Parathyroid adenoma (tissue), 2 donors: ENCODE measurements at regions not wholly inside any gene's neighbourhood (a gene's known extent, or its start where the extent isn't known, plus 50 kb on each side); places are given as distances from the start of the nearest gene placed in this dataset.

ENCODE experiments used
- H2AFZ ChIP-seq: fragments of 300-600 bp; sonication (generic); one replicate; pipeline ENCODE4 v1.7.0; 2017; ENCODE audit warnings: antibody characterized with exemption, mild to moderate bottlenecking
- H3K27ac ChIP-seq: fragments of 300-600 bp; sonication (generic); one replicate; pipeline ENCODE4 v1.7.0; 2017
- H3K27me3 ChIP-seq: fragments of 300-600 bp; sonication (generic); one replicate; pipeline ENCODE4 v1.7.0; 2017; ENCODE audit warnings: low read length; ENCODE audit not compliant: control insufficient read depth, insufficient read depth
- H3K36me3 ChIP-seq: fragments of 300-600 bp; sonication (generic); one replicate; pipeline ENCODE4 v1.7.0; 2017; ENCODE audit warnings: low read length; ENCODE audit not compliant: control insufficient read depth, insufficient read depth
- H3K4me1 ChIP-seq: fragments of 300-600 bp; sonication (generic); one replicate; pipeline ENCODE4 v1.7.0; 2017; ENCODE audit warnings: control low read depth
- H3K4me2 ChIP-seq: fragments of 300-600 bp; sonication (generic); one replicate; pipeline ENCODE4 v1.7.0; 2017; ENCODE audit warnings: low read length
- H3K4me3 ChIP-seq: fragments of 300-600 bp; sonication (generic); one replicate; pipeline ENCODE4 v1.7.0; 2017; ENCODE audit warnings: low read depth, low read length
- H3K79me2 ChIP-seq: fragments of 300-600 bp; sonication (generic); one replicate; pipeline ENCODE4 v1.7.0; 2017; ENCODE audit warnings: control low read depth
- H3K9ac ChIP-seq: fragments of 300-600 bp; sonication (generic); one replicate; pipeline ENCODE4 v1.7.0; 2017; ENCODE audit warnings: mild to moderate bottlenecking
- H3K9me3 ChIP-seq: fragments of 300-600 bp; sonication (generic); one replicate; pipeline ENCODE4 v1.7.0; 2017; ENCODE audit warnings: low read length; ENCODE audit not compliant: control insufficient read depth
- CTCF ChIP-seq: fragments of 300-600 bp; sonication (generic); IDR thresholded peaks from one replicate; pipeline ENCODE4 v1.7.0; 2017; ENCODE audit warnings: antibody characterized with exemption, mild to moderate bottlenecking
- donor health status: primary hyperparathyroidism.

GRCh38 chr22:48855013-48855412 is 972.7 kb downstream of the BRD1 start:
- Histone ChIP-seq H3K36me3 (no peaks in the 10 kb centered on the region), H3K4me3 (no peak overlapping the region), H3K9me3 (no peaks in the 10 kb centered on the region), H2AFZ (no peak overlapping the region), H3K27ac (no peak overlapping the region), H3K27me3 (no peaks in the 10 kb centered on the region), H3K4me1 (no peaks in the 10 kb centered on the region), H3K4me2 (no peak overlapping the region), H3K79me2 (no peaks in the 10 kb centered on the region), H3K9ac (no peak overlapping the region)
- TF ChIP-seq CTCF: no peak

GRCh38 chr22:48853627-48854240 is 973.9 kb downstream of the BRD1 start:
- Histone ChIP-seq H3K27me3 (no peaks in the 10 kb centered on the region), H3K9ac (no peak overlapping the region), H3K4me1 (no peaks in the 10 kb centered on the region), H3K4me3 (no peak overlapping the region), H3K79me2 (no peaks in the 10 kb centered on the region), H3K27ac (no peak overlapping the region), H3K36me3 (no peaks in the 10 kb centered on the region), H3K9me3 (no peaks in the 10 kb centered on the region), H2AFZ (no peak overlapping the region), H3K4me2 (no peak overlapping the region)
- TF ChIP-seq CTCF: no peak

GRCh38 chr22:48851933-48852549 is 975.6 kb downstream of the BRD1 start:
- Histone ChIP-seq H3K4me3 (no peak overlapping the region), H3K4me2 (no peak overlapping the region), H3K9me3 (no peaks in the 10 kb centered on the region), H3K4me1 (no peaks in the 10 kb centered on the region), H3K9ac (no peak overlapping the region), H3K36me3 (no peaks in the 10 kb centered on the region), H2AFZ (no peak overlapping the region), H3K27me3 (no peaks in the 10 kb centered on the region), H3K79me2 (no peaks in the 10 kb centered on the region), H3K27ac (no peak overlapping the region)
- no peak for TF ChIP-seq CTCF

GRCh38 chr22:48850658-48851287 is 976.9 kb downstream of the BRD1 start:
- Histone ChIP-seq H2AFZ (no peak overlapping the region), H3K9me3 (no peaks in the 10 kb centered on the region), H3K4me3 (no peak overlapping the region), H3K27me3 (no peaks in the 10 kb centered on the region), H3K79me2 (no peaks in the 10 kb centered on the region), H3K27ac (no peak overlapping the region), H3K36me3 (no peaks in the 10 kb centered on the region), H3K9ac (no peak overlapping the region), H3K4me1 (no peaks in the 10 kb centered on the region), H3K4me2 (no peak overlapping the region)
- TF ChIP-seq CTCF: no peak
